Psoas muscle (tissue), 7 donors: ENCODE measurements at regions not wholly inside any gene's neighbourhood (a gene's known extent, or its start where the extent isn't known, plus 50 kb on each side); places are given as distances from the start of the nearest gene placed in this dataset.

Source experiments
- ATAC-seq, 4 donors: fragments of 200-7000 bp; cut with Tn5 transposase; one replicate each; pipeline ENCODE4 v1.9.1; 2020; ENCODE audit warnings: moderate library complexity in 3 of 4, mild to moderate bottlenecking in 2 of 4
- DNase-seq, 2 donors: peaks; one replicate each; pipeline ENCODE4 v3.0.0-alpha.2; 2020
- H3K27ac ChIP-seq: fragments of 200-600 bp; one replicate; pipeline ENCODE4 v1.8.0; 2022
- H3K27me3 ChIP-seq, 3 donors: fragments of 200-600 bp in 1 of 3; one replicate each; pipeline versions ENCODE4 v1.6.1 to v1.8.0; 2013 to 2022; ENCODE audit warnings: low read length in 2 of 3, mild to moderate bottlenecking in 2 of 3, moderate library complexity in 1 of 3; ENCODE audit not compliant: insufficient read depth in 3 of 3
- H3K36me3 ChIP-seq, 2 donors: fragments of 200-600 bp in 1 of 2; one replicate each; pipeline versions ENCODE4 v1.6.1 to v1.8.0; 2013 to 2022; ENCODE audit warnings: low read depth in 1 of 2, mild to moderate bottlenecking in 1 of 2, moderate library complexity in 1 of 2; ENCODE audit not compliant: insufficient read depth in 1 of 2
- H3K4me1 ChIP-seq: fragments of 200-600 bp; one replicate; pipeline ENCODE4 v1.8.0; 2022
- H3K4me3 ChIP-seq: fragments of 200-600 bp; one replicate; pipeline ENCODE4 v1.8.0; 2022; ENCODE audit warnings: mild to moderate bottlenecking
- H3K9me3 ChIP-seq: fragments of 200-600 bp; one replicate; pipeline ENCODE4 v1.8.0; 2022
- CTCF ChIP-seq: fragments of 200-600 bp; IDR thresholded peaks from one replicate; pipeline ENCODE4 v1.8.0; 2022; ENCODE audit warnings: antibody characterized with exemption
- WGBS, 3 donors: extraction: QIAGEN DNeasy Blood & Tissue Kit; methylation state at CpG; one replicate each; pipeline versions ENCODE4 v1.1.6 to v1.1.7; 2013; 5-methylcytosine and 5-hydroxymethylcytosine counted together
- intact Hi-C, 2 donors: fragments of 100-400 bp; cut with DNase I; formaldehyde crosslinking; loops; one replicate each; pipeline versions ENCODE4 v1.11.0 to v1.14.2; 2022
- donor health status: healthy with polysubstance abuse.
- donor health status: DM: no; HTN: no; CAD: no; lungs with moderate emphysema.
- donor health status: Bipolar disorder and iron deficiency.
- donor health status: healthy.
- donor health status: DM: yes; HTN: yes; CAD: no.
- donor health status: DM: no; HTN: no; CAD: no.
- donor health status: DM: yes; HTN: yes; CAD: no.

GRCh38 chr9:99361817-99362216 lies 139.7 kb downstream of the SEC61B start:
- no peaks in the 10 kb centered on the region for H3K36me3 ChIP-seq
- H3K9me3 ChIP-seq = no peaks in the 10 kb centered on the region
- H3K4me1 ChIP-seq = peaks cover 35% of the 10 kb centered on the region
- WGBS, 3 donors = 30 to 42% (median 36%) methylated on average over 8 of the region's 8 CpGs
- DNase-seq = no peak
- no peak overlapping the region for H3K27ac ChIP-seq
- intact Hi-C loops = no loop called here
- no peak overlapping the region for H3K4me3 ChIP-seq
- H3K27me3 ChIP-seq = no peaks in the 10 kb centered on the region
- TF ChIP-seq CTCF = no peak
- no peak for ATAC-seq

GRCh38 chr9:99362321-99362720 lies 140.2 kb downstream of the SEC61B start:
- DNase-seq (no peak), ATAC-seq (no peak)
- H3K4me1 ChIP-seq = peaks cover 38% of the 10 kb centered on the region
- H3K36me3 ChIP-seq = no peaks in the 10 kb centered on the region
- H3K27me3 ChIP-seq = no peaks in the 10 kb centered on the region
- no peak overlapping the region for H3K27ac ChIP-seq
- TF ChIP-seq CTCF = no peak
- no peaks in the 10 kb centered on the region for H3K9me3 ChIP-seq
- no peak overlapping the region for H3K4me3 ChIP-seq
- intact Hi-C loops = no loop called here

GRCh38 chr9:99363509-99363908 lies 141.4 kb downstream of the SEC61B start:
- no peak for TF ChIP-seq CTCF
- intact Hi-C loops = no loop called here
- H3K27me3 ChIP-seq = no peaks in the 10 kb centered on the region
- H3K9me3 ChIP-seq = no peaks in the 10 kb centered on the region
- 87 to 92% (median 90%) methylated on average over 3 of the region's 3 CpGs for WGBS, 3 donors
- no peaks in the 10 kb centered on the region for H3K36me3 ChIP-seq
- ATAC-seq (no peak), DNase-seq (no peak)
- H3K4me3 ChIP-seq = no peak overlapping the region
- peaks cover 33% of the 10 kb centered on the region for H3K4me1 ChIP-seq
- H3K27ac ChIP-seq = no peak overlapping the region

- no peak overlapping the region for H3K4me3 ChIP-seq
- ATAC-seq (no peak), DNase-seq (no peak)
- 53 to 69% (median 57%) methylated on average over 7 of the region's 7 CpGs for WGBS, 3 donors
- H3K27ac ChIP-seq = peak overlapping the region; percentile 19
- H3K27me3 ChIP-seq = no peaks in the 10 kb centered on the region
- TF ChIP-seq CTCF = no peak
- intact Hi-C loops = loop anchor here in 1 of 2 donors (5.0 kb wide), 1 partner anchor 67 kb away; no protein-coding TSS in a partner anchor
- H3K36me3 ChIP-seq = no peaks in the 10 kb centered on the region
- H3K4me1 ChIP-seq = peaks cover 36% of the 10 kb centered on the region
- no peaks in the 10 kb centered on the region for H3K9me3 ChIP-seq
These were observed 143.3 kb downstream of the SEC61B start for GRCh38 chr9:99365233-99365980.

- peak overlapping the region; percentile 19 for H3K27ac ChIP-seq
- peaks cover 36% of the 10 kb centered on the region for H3K4me1 ChIP-seq
- 33 to 44% (median 43%) methylated on average over 9 of the region's 9 CpGs for WGBS, 3 donors
- intact Hi-C loops = loop anchor here in 1 of 2 donors (5.0 kb wide), 1 partner anchor 66 kb away; no protein-coding TSS in a partner anchor
- H3K4me3 ChIP-seq = no peak overlapping the region
- DNase-seq (peak in 1 of 2 donors; percentile 62), ATAC-seq (peak in 2 of 4 donors; percentile 9 to 32)
- TF ChIP-seq CTCF = no peak
- no peaks in the 10 kb centered on the region for H3K36me3 ChIP-seq
- no peaks in the 10 kb centered on the region for H3K9me3 ChIP-seq
- no peaks in the 10 kb centered on the region for H3K27me3 ChIP-seq
These were observed 144.1 kb downstream of the SEC61B start for GRCh38 chr9:99366183-99366582.
